ENCODE measurements at regions not wholly inside any gene's neighbourhood (a gene's known extent, or its start where the extent isn't known, plus 50 kb on each side); places are given as distances from the start of the nearest gene placed in this dataset.
"Not testable (repeated sequence)": the region's sequence is repeated elsewhere in the genome, so short reads cannot be mapped to it uniquely, and the experiment has no call there.

DNA sequence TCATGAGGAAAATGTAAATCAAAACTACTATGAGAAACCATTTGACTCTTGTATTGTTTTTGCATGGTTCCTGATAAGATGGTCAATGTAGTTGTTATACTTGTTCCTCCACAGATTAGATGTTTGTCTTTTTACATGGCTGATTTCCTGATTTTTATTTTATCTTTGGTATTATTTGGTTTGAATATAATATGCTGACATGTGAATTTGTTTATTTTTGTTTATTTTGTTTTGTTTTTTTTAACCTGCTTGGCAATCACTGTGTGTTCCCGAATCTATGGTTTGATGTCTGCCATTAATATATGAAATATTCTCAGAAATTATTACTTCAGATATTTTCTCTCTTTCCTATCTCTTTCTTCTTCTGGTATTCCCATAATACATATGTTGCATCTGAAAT is 899.5 kb upstream of the ADGRB3 start:
- DNase-seq, result no peak

DNA sequence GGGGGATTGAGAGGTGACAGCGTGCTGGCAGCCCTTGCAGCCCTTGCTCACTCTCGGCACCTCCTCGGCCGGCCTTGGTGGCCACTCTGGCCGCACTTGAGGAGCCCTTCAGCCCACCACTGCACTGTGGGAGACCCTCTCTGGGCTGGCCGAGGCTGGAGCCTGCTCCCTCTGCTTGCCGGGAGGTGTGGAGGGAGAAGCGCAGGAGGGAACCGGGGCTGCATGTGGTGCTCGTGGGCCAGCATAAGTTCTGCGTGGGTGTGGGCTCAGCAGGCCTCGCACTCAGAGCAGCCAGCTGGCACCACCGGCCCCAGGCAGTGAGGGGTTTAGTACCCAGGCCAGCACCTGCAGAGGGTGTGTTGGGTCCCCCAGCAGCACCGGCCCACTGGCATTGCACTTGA is 912.2 kb upstream of the ADGRB3 start:
- no peak for DNase-seq

DNA sequence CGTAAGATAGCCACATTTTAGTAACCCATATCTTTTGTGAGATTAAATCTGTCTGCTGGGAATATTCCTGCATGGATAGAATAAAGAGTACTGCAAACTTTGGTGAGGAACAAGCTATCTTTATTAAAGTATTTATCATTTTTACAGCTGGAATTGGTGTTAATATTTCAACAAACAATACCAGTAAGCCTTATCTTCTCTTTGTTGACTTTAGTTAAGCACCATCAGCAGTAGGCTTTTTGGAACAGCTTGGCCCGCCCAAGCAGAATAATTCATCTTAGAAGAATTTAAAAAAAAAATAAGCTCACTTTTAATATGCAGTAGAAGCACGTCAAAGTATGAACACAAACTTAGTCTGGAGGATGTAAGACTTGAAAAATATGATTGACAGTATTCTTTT is 917.8 kb upstream of the ADGRB3 start:
- DNase-seq, result no peak

DNA sequence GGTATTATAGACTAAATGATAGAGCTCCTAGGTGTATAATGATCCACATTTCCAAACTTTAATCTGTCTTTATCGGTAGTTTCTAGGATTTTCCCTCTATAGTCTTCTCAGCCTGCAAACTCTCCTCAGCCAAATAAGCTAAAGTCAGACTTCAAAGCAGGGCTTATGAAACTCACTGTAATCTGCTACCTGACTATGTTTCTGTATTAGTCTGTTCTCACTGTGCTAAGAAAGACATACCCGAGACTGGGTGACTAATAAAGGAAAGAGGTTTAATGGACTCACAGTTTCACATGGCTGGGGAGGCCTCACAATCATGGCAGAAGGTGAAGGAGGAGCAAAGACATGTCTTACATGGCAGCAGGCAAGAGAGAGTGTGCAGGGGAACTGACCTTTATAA is 928.7 kb upstream of the ADGRB3 start:
- no peak for DNase-seq

DNA sequence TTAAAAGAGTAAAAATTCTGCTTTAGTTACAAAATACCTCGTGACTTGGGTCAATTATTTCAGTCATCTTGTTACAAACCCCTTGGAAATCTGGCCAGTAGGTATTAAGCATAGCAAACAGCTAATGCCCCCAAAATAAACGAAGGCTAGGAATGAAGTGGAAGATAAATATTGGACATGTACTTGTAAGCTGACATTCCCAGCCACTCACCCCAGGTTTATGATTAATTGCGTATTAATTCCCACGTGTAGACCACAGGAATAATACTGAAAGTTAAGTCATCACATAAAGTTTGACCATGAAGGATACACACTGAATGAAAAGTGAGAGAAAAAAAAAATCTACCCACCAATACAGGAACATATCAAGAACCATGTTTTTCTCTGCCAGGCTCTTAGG is 936.5 kb upstream of the ADGRB3 start:
- DNase-seq, result no peak

DNA sequence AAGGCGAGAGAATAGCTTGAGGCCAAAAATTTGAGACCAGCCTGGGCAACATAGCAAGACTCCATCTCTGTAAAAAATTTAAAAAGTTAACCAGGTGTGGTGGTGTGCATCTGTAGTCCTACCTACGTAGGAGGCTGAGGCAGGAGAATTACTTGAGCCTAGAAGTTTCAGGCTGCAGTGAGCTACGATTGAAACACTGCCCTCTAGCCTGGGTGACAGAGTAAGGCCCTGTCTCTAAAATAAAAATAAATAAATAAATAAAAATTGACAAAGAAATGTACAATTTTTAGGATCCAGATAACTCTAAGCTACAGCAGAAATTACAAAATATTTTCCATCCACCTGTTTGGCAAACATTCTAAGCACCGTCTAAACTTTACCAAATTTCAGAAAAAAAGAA is 941.0 kb upstream of the ADGRB3 start:
- no peak for DNase-seq

DNA sequence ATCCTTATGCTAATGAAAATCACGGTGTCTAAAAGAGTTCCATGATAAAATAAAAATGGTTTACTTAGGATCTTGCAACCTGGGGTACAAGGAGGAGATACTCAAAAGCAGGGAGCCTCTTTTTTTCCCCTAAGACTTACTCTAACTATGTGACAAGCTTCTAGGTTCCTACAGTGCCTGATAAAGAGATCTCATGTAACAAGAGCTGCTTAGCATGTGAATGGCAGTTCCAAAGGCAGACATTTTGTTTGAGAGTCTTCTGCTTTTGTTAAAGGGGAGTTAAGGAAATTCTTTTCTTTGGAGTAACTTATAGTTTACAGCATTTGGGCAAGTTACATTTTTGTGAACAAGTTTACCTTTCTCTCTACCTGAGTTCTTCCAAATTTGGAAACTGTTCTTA is 945.8 kb upstream of the ADGRB3 start:
- no peak for DNase-seq

DNA sequence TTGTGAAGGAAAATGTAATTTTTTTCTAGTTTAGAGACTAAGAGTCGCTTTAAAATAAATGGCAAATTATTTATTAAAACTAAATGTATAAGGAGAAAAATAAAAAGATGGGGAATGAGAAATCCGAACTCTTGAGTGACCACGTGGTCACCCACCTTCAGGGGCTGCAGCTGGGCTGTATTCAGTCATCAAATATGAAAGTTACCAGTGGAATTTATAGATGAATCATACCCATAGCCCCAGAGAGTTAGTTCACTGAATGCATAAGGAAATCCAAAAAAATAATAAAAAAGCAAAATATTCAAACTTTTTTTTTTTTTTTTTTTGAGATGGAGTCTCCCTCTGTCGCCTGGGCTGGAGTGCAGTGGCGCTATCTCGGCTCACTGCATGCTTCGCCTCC is 947.7 kb upstream of the ADGRB3 start:
- DNase-seq, result no peak

DNA sequence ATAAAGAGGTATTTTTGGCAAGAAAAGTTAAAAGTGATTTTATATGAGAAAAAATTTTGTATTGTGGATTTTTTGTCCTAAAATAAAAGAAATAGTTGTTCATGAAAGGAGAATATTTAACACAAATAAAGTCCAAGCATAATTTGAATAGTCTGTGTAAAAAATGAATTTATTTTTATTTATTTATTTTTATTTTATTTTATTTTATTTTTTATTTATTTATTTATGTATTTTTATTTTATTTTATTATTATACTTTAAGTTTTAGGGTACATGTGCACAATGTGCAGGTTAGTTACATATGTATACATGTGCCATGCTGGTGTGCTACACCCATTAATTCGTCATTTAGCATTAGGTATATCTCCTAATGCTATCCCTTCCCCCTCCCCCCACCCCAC is 948.9 kb upstream of the ADGRB3 start:
- not testable (repeated sequence) for DNase-seq

DNA sequence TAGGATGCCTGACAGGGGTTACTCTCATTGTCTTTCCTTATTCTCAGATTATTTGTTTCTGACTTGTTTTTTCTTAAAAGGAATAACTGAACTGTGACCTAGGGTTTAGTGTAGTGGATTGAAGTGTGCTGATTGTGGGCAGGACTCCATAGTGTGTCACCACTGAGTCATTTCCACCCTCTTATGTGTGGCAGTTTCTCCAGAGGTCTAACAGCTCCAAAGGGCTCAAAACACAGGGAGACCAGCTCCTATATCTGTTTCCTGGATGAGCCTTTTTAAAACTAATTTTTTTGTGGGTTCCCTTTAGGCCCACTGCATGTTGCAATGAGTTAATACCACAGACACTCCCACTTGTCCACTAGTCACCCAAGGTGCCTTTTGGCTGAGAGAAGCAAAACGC is 951.1 kb upstream of the ADGRB3 start:
- peak; percentile 99 for DNase-seq

DNA sequence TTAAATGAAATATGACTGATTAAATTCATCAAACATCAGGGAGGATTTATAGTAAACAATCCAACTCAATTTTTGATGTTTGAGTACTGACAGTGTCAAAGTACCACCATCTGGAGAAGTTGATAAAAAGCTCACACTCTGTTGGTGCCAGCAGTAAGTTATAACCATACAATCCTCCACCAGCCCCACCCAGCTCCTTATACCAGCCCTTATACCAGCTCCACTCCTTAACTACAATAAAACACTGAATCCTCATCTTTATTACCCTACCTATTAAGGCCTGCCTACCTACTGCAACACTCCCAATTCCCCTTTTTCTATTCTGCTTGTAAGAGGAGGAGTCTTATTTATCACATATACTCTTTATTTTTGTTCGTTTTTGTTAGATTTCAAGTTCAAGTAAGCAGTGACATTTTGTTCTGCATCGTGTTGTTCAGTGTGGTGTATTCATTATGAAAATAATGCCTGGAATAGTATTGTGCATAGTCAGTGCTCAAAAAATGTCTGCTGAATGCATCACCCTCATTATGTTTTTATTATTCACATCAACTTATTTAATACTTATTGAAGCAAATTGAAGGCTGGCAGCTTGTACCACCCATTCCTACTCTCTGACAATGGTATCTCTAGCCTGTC is 954.7 kb upstream of the ADGRB3 start:
- DNase-seq, result no peak

DNA sequence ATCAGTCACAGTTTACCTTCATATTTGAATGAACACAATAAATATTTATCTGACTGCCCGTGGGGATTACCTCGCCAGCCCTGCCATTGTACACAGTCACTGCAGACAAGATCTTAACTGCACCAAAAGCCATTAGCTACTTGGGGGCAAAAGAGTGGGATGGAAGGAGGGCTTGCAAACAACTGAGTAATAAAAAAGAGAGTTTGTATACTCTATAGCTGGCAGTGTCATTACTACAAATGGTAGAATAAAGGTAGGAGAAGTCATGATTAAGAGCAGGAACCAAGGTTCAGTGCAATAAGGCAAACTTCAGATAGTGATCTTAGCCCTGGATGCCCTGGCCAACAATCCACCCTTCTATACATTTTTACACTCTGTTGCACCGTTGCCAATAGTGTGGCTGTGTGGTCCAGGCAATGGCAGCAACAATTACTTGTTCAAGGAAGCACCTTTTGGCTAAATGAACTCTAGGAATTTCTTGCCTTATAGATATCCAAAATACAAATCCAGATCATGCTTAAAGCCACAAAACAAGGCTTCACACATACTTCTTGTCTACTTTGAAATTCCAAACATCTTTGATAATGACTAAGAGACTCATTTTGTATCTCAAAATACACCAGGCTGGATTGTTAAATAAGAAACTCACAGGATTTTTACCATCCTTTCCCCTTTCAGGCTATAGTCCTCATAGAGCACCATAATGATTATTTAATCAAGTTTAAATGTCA is 955.4 kb upstream of the ADGRB3 start:
- DNase-seq, result no peak

DNA sequence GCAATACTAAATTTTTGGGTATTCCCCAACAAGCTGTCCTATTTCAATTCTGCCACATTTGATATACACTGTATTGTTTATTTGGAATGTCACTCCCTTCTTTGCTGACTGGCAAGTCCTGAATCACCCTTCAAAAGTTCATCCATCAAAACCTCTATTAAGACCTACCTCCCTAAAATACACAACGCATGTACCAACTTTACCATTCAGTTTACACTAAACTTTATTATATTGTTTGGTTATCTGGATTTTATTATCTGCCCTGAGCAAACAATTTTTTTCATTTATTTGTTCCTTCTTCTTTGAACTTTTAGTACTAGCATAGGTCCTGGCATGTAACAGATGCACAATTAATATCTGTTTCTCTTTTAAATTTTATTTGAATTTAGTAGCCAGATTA is 958.2 kb upstream of the ADGRB3 start:
- no peak for DNase-seq

DNA sequence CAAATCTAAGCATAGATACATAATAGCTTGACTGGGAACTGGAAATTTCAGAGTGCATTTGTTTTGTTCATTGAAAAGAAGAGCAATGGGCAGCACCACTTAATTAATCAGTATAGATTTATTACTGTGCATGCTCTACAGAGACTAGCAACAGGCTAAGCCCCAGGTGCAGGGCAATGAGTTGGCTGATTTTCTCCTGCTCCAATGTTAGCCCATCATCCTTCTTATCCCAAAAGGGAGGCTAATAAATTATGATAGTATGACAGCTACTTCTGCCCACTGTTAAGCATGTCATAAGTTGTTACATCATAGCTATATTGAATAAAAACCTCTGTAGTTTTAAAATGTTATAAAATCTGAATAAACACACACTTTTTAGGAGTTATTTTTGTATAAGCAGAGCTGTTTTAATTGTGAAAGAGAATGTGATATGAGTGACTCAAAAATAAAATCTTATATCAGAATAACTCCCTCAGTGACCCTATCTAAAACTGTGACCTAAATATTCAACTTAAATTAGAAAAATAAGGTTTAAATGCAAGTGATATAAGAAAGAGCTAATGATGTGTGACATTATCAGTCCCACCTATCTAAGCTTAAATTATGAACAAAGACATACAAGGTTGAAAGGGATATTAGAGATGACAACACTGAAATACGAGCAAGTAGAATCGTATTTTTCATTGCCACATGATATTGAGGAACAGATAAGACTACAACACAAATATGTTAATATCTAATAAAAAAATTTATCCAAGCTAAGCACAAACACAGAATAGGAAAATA is 967.3 kb upstream of the ADGRB3 start:
- DNase-seq, result no peak

DNA sequence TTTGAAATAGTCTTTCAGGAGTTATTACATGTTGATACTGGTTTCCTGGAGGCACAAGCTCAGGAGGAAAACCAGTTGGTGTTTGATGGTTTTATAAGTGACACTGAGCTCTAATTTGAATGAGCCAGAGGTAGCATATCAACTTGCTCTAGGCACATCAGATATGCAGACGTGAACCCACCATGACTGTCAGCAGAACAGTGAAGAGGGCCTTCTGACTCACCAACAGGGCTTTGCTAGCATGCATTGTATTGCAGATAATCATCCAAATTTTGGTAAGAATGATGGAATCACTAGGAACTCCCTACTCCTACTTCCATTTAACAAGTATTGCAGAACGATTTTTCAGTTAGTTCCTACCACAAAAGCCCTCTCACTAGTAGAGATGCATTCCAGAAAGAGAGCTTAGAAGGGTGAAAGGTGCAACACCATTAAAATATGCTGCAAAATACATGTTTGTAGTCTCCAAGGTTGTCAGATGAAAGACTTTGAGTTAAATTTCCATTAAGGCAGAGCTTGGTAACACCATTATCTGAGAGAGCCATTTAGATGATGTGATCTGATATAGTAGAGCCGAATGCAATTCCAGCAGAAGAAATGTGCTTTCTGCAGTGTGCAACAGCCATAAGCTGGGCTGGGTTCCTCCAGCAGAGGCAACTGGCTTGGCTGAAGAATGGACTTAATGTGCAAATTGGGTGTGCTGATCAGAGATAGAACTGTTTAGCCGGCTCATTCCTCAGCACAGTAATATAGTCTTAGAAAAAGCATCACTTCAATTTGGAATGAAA is 968.7 kb upstream of the ADGRB3 start:
- no peak for DNase-seq

DNA sequence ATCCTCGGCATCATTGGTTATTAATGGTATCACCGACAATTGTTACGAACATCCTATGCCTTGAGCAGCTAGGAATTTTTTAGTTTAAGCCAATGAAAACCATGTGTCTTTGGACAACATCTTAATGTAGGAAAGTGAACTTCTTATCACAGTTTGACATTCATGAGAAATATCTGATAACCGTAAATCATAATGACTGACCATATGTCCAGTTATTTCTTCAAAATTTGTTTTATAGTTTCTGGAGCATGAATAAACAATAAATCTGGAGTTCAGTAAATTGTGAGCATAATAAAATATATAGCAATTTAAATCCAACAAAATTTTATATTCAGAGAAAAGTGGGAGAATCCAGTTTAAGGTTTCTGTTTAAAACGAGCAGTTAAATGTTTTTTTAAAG is 970.1 kb upstream of the ADGRB3 start:
- no peak for DNase-seq

DNA sequence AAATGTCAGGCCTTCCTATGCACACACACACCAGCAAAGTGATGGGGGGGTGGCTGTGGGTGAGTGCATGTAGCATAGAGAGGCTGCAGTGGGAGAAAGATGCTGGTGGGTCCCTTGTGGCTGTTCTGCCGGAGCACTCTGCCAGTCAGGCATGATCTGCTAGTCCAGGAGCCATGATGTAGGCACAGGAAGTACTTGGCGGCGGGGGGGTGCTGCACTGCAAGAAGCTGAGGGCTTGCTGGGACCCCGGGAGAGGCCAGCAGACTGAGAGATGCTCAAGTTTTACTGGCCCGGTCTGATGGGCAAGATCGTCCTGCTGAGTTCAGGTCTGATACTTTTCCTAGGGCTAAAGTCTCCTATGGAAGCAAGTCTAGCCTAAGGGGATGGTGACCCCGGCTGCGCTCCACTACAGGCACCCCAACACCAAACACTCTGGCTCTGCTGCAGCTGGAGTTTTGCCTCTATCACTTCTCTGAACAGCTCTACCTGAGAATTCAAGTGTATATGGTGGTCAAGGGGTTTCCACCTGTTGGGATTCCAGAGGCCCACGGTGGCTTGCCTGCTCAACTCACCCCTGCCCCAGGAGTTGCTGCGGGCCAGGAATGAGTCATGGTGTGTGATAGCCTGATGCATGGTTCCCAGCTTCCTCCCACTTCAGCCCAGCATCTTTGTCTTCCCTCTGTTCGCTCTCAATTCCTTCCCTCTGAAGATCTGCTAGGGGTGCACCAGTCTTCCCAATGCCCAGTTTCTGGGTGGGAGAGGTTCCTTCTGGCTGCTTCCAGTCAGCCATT is 971.8 kb upstream of the ADGRB3 start:
- DNase-seq, result no peak

DNA sequence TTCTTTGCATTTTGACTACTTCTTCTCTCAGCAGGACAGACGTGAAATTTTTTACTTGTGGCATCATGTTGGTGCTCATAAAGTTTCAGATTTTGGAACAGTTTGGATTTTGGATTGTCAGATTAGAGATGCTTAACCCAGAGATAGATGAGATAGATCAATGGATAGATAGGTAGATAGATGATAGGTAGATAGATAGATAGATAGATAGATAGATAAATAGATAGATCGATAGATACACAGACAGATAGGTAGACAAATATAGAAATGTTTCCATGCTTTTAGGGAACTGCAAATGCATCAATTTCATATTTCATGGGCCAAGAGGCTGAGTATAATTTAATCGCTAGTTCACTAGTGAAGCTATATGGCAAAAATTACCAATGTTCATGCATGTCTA is 981.5 kb upstream of the ADGRB3 start:
- no peak for DNase-seq

DNA sequence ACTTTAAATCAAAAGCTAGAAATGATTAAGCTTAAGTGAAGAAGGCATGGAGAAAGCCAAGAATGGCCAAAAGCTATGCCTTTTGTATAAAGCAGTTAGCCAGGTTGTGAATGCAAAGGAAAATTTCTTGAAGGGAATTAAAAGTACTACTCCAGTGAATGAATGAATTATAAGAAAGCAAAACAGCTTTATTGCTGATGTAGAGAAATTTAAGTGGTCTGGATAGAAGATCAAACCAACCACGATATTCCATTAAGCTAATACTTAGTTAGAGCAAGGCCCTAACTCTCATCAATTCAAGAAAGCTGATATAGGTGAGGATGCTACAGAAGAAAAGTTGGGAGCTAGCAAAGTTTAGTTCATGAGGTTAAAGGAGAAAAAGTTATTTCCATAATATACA is 988.5 kb upstream of the ADGRB3 start:
- no peak for DNase-seq

DNA sequence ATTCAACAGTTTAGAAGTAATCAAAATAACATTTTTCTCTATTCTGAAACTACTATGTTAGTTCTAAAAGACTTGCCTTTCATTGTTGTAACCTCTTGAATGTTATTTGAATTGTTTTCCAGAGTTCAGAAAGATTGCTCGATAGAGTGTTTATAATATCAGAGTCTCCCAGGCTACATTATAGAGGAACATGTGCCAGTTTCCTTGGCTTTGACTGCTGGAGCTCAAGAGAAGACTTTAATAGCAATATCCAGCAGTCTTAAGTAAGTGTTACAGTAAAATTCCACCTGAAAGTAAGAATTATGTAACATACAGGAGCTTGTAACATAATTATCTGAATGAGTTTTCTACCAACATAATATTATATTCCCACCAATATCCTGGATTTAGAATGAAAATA is 991.8 kb upstream of the ADGRB3 start:
- DNase-seq, result no peak

DNA sequence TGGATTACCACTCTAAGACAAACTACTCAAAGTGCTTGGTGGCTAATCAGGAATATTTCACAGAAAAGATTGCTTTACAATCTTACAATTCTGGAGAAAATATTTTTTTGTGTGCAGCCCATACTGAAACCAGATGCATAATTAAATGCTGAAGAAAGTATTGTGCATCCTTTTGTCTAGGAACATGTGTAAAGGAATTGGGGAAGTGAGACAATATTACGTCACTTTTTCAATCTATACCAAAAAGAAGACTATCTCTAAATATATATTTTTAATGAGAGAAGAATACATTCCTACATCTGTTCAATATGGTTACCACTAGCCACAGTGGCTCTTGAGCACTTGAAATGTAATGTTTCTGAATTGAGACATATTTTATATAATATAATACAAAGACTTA is 992.5 kb upstream of the ADGRB3 start:
- peak; percentile 81 for DNase-seq

DNA sequence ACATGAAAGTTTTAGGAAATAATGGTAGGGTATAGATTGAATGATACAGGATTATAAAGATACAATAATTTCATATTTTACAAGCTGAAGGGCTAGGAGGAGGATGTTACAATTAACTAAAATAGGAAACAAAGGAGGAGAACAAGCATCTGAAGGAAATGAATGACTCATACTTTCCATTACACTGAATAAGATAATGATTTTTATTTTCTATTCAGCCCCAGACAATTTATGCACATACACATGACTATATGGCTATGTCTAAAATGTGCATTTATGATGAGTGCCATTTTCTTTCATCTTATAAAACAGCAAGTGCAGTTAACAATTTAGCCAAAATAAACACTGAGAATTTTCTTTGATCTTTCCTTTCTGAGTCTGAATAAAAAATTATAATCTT is 994.6 kb upstream of the ADGRB3 start:
- DNase-seq, result no peak

DNA sequence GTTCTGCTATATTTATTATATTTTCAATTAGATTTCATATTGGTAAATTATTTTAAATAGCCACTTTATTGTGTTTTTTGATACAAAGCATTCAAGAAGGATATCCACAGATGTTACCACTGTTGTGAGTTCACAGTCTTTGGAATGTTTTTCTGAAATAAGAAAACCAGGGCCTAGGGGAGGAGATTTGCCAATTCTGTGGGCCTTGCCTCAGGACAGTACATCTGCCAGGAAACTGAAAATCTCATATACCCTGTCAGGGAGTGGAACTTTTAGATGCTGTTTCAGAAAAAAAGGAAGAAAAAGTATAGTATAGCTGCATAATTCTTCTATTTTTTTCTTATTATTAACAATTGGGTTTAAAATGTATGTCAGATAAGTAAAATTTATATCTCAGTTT is 995.9 kb upstream of the ADGRB3 start:
- DNase-seq, result no peak

Data from MV-4-11 (cell line).